GM19351 (cell line): ENCODE measurements at regions not wholly inside any gene's neighbourhood (a gene's known extent, or its start where the extent isn't known, plus 50 kb on each side); places are given as distances from the start of the nearest gene placed in this dataset.
A peak's percentile ranks its signal among the peaks of the same experiment; 100 is the strongest.

Source experiments
- ATAC-seq: cut with Tn5 transposase; IDR thresholded peaks from one replicate; pipeline ENCODE4 v1.9.1; 2021; ENCODE audit warnings: mild to moderate bottlenecking, moderate library complexity; ENCODE audit not compliant: unreplicated experiment

GRCh38 chr7:94054130-94054529 is 50.0 kb upstream of the BET1 start:
- no peak for ATAC-seq

DNA sequence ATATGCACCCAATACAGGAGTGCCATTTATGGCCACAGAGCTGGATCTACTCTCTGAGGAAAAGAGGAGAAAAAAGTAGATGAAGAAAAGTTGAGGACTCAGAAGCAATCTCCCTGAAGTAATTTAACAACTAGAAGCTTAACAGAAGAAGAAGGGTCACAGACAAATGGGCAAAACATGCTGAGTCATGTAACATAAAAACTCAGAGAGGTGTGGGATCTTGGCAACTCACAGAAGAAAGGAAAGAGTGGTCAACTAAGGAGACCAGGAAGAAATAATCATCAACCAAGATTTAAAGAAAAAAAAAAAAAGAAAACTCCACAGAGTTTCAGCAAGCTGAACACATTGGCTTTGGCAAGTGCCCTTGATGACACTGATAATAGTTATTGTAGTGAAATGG is 51.8 kb upstream of the BET1 start:
- no peak for ATAC-seq

- no peak for ATAC-seq
These were observed 52.6 kb upstream of the BET1 start for GRCh38 chr7:94056796-94057207.

GRCh38 chr7:94057955-94058354 is 53.8 kb upstream of the BET1 start:
- no peak for ATAC-seq

DNA sequence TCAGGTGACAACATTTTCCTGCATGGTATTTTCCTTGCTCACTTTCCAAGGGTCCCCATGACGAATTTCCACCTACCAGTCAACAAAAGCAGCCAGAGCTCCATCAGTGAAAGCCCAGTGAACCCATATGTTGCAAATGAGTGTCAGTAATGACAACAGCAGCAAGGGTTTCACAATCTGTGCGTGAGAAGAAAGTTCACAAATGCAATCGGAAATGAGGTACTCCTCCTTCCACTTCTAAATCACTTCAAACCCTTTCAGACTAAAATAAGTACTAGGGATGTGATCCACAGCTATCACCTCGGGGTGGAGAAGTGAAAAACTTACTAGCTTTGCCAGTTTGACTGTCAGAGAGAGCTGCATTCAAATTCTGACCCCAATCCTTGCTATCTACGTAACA is 55.6 kb upstream of the BET1 start:
- ATAC-seq, result peak; percentile 90

DNA sequence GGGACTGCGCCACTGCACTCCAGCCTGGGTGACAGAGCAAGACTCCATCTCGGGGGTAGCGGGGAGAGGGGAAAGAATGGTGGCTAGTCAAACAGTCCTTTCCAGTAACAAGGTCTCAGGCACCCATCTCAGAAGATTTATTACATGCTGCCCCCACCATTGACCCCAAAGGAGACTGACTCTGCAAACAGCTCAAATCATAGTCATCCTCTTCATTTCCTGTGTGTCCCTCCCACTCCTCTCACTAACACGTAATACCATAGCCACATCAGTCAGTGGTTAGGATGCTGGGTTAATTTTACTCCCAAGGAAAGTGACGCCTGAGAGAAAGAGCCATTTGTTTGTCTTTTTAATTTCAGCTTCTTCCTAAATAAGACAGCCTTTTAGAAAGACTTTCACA is 56.6 kb upstream of the BET1 start:
- ATAC-seq, result peak; percentile 43

GRCh38 chr7:94061326-94061725 is 57.2 kb upstream of the BET1 start:
- ATAC-seq, result no peak

GRCh38 chr7:94062372-94062771 is 58.2 kb upstream of the BET1 start:
- ATAC-seq, result no peak

GRCh38 chr7:94064541-94065191 is 60.5 kb upstream of the BET1 start:
- ATAC-seq, result no peak

GRCh38 chr7:94067047-94067446 is 62.9 kb upstream of the BET1 start:
- no peak for ATAC-seq

DNA sequence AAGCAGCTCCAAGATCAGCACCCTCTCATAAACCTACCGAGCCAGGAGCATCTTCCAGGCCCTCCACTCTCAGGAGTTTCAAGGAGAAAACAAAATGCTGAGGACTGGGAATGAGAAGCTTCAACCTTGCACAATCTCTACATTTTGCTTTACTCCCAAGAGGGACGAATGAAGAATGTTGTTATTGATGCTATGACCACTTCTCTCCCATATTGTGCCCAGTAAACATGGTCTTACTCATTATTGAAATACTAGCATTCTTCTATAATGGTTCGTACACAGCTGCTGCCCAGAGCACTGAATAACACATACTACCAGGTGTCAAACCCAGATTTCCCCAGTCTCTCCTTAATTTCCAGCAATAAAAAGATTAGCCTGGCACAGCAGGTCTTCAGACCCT is 63.4 kb upstream of the BET1 start:
- ATAC-seq, result no peak

- peak; percentile 67 for ATAC-seq
These were observed 65.1 kb upstream of the BET1 start for GRCh38 chr7:94069162-94069739.

DNA sequence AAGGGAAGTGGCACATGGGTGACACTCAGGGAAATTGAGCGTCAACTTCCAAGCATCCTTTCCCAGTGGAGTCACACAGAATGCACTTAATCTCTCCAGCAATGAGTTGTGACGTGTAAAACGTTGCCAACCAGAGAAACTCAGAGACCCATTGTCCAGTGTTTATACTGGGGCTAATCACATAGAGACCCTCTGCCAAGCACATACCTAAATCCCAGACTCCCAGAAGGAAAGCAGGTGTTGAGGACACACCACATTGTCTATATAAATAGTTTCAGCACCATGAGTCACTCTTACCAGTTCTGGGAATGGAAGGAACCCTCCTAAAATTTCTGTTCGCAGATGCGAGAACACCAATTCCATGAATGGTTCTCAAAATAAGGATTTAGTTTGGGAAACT is 76.4 kb upstream of the BET1 start:
- no peak for ATAC-seq

GRCh38 chr7:94082126-94082525 is 78.0 kb upstream of the BET1 start:
- no peak for ATAC-seq

- ATAC-seq, result peak; percentile 99
These were observed 83.7 kb upstream of the BET1 start for GRCh38 chr7:94087664-94088352.

DNA sequence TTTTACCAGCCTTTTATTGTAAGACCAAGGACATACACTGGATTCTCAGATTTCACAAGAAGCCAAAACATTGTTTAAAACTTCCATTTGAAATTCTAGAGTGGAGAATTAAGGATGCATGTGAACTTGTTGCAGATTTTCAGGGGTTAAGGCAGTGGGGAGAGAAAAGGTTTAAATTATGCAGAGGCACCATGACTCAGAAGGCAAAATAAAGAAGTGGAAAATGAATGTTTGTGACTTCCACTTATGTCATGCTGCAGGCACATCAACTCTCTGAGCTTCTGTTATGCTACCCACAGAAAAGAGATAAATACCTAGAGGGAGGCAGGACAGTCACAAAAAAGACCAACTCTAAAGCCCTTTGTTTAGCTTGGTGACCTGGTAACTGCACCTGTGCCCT is 84.4 kb upstream of the BET1 start:
- no peak for ATAC-seq

- no peak for ATAC-seq
These were observed 85.7 kb upstream of the BET1 start for GRCh38 chr7:94089806-94090205.

DNA sequence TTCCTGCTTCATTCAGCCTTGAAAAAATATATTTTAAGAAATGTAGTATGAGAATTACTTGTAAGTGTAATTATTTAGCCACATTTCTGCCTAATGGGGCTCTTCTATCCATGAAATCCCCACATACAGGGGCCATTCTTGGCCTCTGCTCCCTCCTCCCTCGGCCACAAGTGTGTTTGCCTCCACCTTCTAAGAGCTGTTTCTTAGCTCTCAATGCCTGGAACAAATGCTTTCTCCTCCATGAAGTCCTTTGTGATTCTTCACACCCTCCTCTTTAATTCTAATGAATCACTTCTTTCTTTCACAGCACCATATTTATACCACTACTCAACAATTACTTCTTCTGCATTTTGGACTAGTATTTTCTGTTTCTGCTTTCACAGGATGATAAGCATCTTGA is 88.8 kb upstream of the BET1 start:
- no peak for ATAC-seq

- no peak for ATAC-seq
These were observed 90.1 kb upstream of the BET1 start for GRCh38 chr7:94094298-94094697.

- no peak for ATAC-seq
These were observed 91.3 kb upstream of the BET1 start for GRCh38 chr7:94095316-94096009.

DNA sequence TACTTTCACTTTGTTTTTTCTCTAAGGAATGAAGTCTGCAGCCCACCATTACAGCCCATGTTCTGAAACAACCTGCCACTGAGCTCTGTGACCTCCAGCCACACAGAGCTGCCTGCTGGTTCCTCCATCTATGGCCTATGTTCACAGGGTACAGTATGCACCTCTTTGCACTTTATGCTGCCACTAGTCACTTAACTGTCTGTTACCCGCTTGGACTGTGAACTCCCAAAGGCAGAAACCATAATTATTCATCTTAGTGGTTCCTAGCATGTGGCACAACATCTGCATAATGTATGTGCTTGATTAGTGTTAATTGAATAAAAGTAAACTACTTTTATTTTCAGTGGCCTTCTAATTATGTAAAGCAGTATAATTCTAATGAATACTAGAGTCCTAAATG is 95.5 kb upstream of the BET1 start:
- no peak for ATAC-seq
